ENCODE measurements at regions not wholly inside any gene's neighbourhood (a gene's known extent, or its start where the extent isn't known, plus 50 kb on each side); places are given as distances from the start of the nearest gene placed in this dataset.
"Not testable (repeated sequence)": the region's sequence is repeated elsewhere in the genome, so short reads cannot be mapped to it uniquely, and the experiment has no call there.

GRCh38 chr1:4064150-4064889 is 164.2 kb upstream of the C1orf174 start:
- no peak for DNase-seq (ENCODE audit: insufficient read length, low spot score)
- no peak for TF ChIP-seq POLR2A (IDR thresholded peaks at IDR 0.05; ENCODE audit: low read depth, low read length)
- no peak for FAIRE-seq

- no peak for TF ChIP-seq POLR2A (IDR thresholded peaks at IDR 0.05; ENCODE audit: low read depth, low read length)
- FAIRE-seq: no peak
- no peak for DNase-seq (ENCODE audit: insufficient read length, low spot score)
These were observed 167.0 kb upstream of the C1orf174 start for GRCh38 chr1:4066860-4067599.

- no peak for TF ChIP-seq POLR2A (IDR thresholded peaks at IDR 0.05; ENCODE audit: low read depth, low read length)
- FAIRE-seq (no peak), DNase-seq (ENCODE audit: insufficient read length, low spot score) (no peak)
These were observed 168.0 kb upstream of the C1orf174 start for GRCh38 chr1:4068076-4068475.

- no peak for TF ChIP-seq POLR2A (IDR thresholded peaks at IDR 0.05; ENCODE audit: low read depth, low read length)
- DNase-seq (ENCODE audit: insufficient read length, low spot score) (no peak), FAIRE-seq (no peak)
These were observed 171.6 kb upstream of the C1orf174 start for GRCh38 chr1:4071653-4072052.

GRCh38 chr1:4072481-4073153 is 172.5 kb upstream of the C1orf174 start:
- no peak for TF ChIP-seq POLR2A (IDR thresholded peaks at IDR 0.05; ENCODE audit: low read depth, low read length)
- no peak for DNase-seq (ENCODE audit: insufficient read length, low spot score)
- no peak for FAIRE-seq

- DNase-seq (ENCODE audit: insufficient read length, low spot score) (no peak), FAIRE-seq (no peak)
- no peak for TF ChIP-seq POLR2A (IDR thresholded peaks at IDR 0.05; ENCODE audit: low read depth, low read length)
These were observed 175.6 kb upstream of the C1orf174 start for GRCh38 chr1:4075436-4076225.

- DNase-seq (ENCODE audit: insufficient read length, low spot score) (no peak), FAIRE-seq (no peak)
- no peak for TF ChIP-seq POLR2A (IDR thresholded peaks at IDR 0.05; ENCODE audit: low read depth, low read length)
These were observed 176.3 kb upstream of the C1orf174 start for GRCh38 chr1:4076346-4076745.

- not testable (repeated sequence) for FAIRE-seq; DNase-seq (ENCODE audit: insufficient read length, low spot score)
These were observed 178.3 kb upstream of the C1orf174 start for GRCh38 chr1:4078091-4078962.

GRCh38 chr1:4079815-4080214 is 179.7 kb upstream of the C1orf174 start:
- TF ChIP-seq POLR2A (IDR thresholded peaks at IDR 0.05; ENCODE audit: low read depth, low read length): no peak
- DNase-seq (ENCODE audit: insufficient read length, low spot score) (no peak), FAIRE-seq (no peak)

- no peak for TF ChIP-seq POLR2A (IDR thresholded peaks at IDR 0.05; ENCODE audit: low read depth, low read length)
- FAIRE-seq (no peak), DNase-seq (ENCODE audit: insufficient read length, low spot score) (no peak)
These were observed 182.0 kb upstream of the C1orf174 start for GRCh38 chr1:4081806-4082711.

GRCh38 chr1:4083231-4084047 is 183.4 kb upstream of the C1orf174 start:
- TF ChIP-seq POLR2A (IDR thresholded peaks at IDR 0.05; ENCODE audit: low read depth, low read length): no peak
- DNase-seq (ENCODE audit: insufficient read length, low spot score): no peak
- no peak for FAIRE-seq
